Esophagus muscularis mucosa (tissue), 3 donors: ENCODE measurements at regions not wholly inside any gene's neighbourhood (a gene's known extent, or its start where the extent isn't known, plus 50 kb on each side); places are given as distances from the start of the nearest gene placed in this dataset.

Experiments
- CTCF ChIP-seq, 3 experiments: fragments of 200-600 bp in 2 of 3; fragments of 450-650 bp in 1 of 3; sonication (generic) in 2 of 3; IDR thresholded peaks; one replicate each; pipeline ENCODE4 v1.5.1; 2017 to 2019; ENCODE audit warnings: antibody characterized with exemption in 3 of 3, mild to moderate bottlenecking in 2 of 3, moderate library complexity in 1 of 3
- POLR2A ChIP-seq: fragments of 450-650 bp; IDR thresholded peaks from one replicate; pipeline ENCODE4 v1.6.1; 2017; ENCODE audit warnings: antibody characterized with exemption, moderate library complexity, mild to moderate bottlenecking, low read depth
- POLR2AphosphoS5 ChIP-seq, 2 donors: sonication (generic); formaldehyde crosslinking; IDR thresholded peaks; one replicate each; pipeline ENCODE4 v1.6.1; 2017; ENCODE audit warnings: antibody characterized with exemption in 2 of 2

- TF ChIP-seq CTCF (IDR thresholded peaks at IDR 0.05) (no peak), POLR2A (no peak), POLR2AphosphoS5 (IDR thresholded peaks at IDR 0.05) (no peak)
Measured at GRCh38 chr7:32659853-32660252, 164.6 kb downstream of the AVL9 start.
